HG02870 (cell line): ENCODE measurements at regions not wholly inside any gene's neighbourhood (a gene's known extent, or its start where the extent isn't known, plus 50 kb on each side); places are given as distances from the start of the nearest gene placed in this dataset.

ENCODE experiments used
- ATAC-seq: cut with Tn5 transposase; IDR thresholded peaks from one replicate; pipeline ENCODE4 v1.9.1; 2021; ENCODE audit warnings: mild to moderate bottlenecking, moderate library complexity; ENCODE audit not compliant: unreplicated experiment

GRCh38 chr17:70774339-70775117 lies 605.2 kb downstream of the KCNJ2 start:
- no peak for ATAC-seq

- no peak for ATAC-seq
These were observed 606.3 kb downstream of the KCNJ2 start for GRCh38 chr17:70775679-70776078.

DNA sequence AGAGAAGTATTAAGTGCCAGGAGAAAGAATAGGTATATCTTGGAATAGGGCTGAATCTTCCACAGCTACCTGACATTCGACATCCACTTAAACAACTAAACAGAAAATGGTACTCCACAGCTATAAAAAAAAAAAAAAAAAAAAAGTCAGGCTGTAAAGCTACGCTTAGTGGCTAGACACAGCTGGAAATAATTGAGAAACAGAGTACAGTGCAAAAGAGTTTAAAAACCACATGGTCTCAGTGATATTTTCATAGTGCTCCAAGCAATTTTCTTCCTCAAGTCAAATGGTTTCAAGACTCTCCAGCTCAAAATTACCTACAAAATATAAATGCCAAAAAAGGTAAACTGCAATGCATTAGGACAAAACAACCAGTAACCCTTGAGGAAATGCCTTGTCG lies 607.1 kb downstream of the KCNJ2 start:
- ATAC-seq, result no peak

DNA sequence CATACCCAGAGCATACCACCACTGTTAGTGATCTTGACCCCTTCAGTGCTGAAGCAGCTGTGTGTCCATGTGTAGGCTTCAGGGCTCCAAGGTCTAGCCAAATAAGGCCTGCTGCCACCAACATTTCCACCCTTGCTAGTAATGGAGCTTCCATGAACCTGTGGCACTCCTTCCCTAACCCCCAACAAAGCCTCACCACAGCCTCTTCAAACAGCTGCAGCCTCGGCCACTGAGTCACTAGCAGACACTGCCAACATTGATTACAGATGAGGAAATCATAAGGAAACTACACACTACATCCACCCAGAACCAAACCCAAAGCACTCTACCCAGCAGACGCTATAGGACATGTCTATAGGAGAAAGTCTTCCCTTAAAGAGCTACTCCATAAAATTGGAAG lies 610.7 kb downstream of the KCNJ2 start:
- no peak for ATAC-seq

GRCh38 chr17:70786081-70786480 lies 616.7 kb downstream of the KCNJ2 start:
- ATAC-seq, result no peak

- ATAC-seq, result no peak
These were observed 618.5 kb downstream of the KCNJ2 start for GRCh38 chr17:70787721-70788300.

GRCh38 chr17:70791748-70792443 lies 622.6 kb downstream of the KCNJ2 start:
- no peak for ATAC-seq

GRCh38 chr17:70794738-70795137 lies 625.4 kb downstream of the KCNJ2 start:
- no peak for ATAC-seq

DNA sequence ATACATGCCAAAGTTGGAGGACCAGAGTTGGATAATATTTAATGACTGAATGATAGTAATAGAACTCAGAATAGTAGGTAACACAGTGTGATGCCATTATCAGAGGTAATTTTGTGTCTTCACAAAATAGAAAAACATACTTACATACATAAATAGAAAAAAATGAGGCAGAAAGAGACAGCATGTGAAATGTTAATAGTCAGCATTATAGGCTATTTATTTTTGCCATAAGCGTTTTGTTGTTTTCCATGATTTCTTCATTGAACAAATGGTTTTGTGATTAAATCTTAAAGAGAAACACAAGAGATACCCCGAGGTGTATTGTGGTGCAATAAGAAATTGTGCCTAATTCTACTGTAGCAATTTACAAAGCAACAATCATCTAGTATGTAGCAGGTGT lies 626.3 kb downstream of the KCNJ2 start:
- no peak for ATAC-seq

GRCh38 chr17:70796757-70797156 lies 627.4 kb downstream of the KCNJ2 start:
- no peak for ATAC-seq

- ATAC-seq, result no peak
These were observed 627.8 kb downstream of the KCNJ2 start for GRCh38 chr17:70797166-70797565.

DNA sequence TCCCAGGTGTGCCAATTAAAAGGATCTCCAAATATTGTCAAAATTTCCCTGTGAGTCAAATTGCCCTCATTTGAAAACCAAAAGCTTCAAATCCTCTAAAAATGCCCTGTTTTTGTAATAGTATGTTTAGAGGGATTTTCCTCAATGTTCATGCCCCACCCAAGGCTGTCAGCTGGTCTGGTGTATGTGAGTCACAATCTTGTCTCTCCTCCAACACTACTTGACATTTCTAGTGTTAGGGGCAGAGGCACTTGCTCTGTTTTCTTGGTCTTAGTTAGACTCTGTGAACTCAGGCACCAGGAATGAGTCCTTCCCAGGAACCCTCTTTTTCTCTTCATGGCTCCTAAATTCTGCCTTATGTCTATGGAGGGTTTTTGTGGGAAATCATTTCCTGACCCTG lies 634.8 kb downstream of the KCNJ2 start:
- ATAC-seq, result no peak

DNA sequence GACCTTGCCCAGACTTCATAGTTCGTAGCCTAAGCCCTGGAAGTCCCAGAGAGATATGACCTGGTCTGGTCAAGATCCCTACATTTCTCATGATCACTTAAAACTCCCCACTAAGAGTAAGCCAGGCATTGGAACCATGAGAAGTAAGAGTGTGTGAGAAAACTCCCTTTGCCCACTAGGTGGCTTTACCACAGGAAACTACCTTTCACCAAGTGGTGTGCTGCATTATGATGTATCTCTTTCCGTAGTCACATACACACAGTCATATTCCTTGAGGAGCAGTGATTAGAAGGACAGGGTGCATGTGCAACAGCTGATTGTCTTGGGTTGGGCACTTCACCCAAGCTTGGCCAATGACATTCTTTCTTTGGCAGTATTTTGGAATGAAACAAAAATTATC lies 639.3 kb downstream of the KCNJ2 start:
- no peak for ATAC-seq

- no peak for ATAC-seq
These were observed 641.3 kb downstream of the KCNJ2 start for GRCh38 chr17:70810609-70811008.

DNA sequence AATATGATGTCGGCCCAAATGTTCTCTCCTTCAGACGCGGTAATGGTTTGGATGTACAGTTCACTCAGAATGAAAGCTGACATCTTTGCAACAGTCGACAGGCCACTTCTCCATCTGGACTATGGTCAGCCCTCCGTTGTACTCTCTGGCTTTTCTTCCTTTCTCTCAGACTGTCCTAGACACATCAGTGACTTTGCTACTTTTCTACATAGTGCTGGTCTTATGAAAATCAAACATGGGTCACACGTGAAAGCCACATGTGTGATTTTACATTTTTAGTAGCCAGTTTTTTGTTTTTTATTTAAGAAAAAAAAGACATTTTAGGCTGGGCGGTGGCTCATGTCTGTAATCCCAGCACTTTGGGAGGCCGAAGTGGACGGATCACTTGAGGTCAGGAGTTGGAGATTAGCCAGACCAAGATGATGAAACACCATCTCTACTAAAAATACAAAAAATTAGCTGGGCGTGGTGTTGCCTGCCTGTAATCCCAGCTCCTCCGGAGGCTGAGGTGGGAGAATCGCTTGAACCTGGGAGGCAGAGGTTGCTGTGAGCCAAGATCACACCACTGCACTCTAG lies 644.1 kb downstream of the KCNJ2 start:
- ATAC-seq, result no peak

DNA sequence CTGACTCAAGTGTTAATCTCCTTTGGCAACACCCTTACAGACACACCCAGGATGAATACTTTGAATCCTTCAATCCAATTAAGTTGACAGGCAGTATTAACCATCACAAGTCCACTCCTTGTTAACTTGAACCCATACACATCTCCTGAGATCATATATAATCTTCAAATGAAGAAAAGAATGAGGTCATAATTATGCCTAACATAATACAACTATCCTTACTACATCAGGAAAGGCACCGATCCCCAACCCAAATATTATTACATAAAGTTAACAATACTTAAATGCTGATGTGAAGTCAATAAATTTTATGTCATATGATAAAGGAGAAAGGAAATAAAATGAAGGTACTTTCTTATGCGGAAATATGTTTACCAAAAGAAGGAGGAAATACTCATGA lies 649.9 kb downstream of the KCNJ2 start:
- no peak for ATAC-seq

DNA sequence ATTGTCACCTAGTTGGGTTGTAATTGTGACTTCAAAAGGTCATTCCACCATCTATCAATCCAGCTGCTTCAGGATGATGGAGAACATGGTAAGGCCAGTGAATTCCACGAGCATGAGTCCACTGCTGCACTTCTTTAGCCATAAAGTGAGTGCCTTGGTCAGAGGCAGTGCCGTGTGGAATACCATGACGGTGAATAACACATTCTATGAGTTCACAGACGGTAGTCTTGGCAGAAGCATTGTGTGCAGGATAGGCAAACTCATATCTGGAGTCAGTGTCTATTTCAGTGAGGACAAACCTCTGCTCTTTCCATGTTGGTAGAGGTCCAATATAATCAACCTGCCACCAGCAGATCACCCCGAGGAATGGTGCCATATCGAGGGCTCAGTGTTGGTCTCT lies 650.9 kb downstream of the KCNJ2 start:
- ATAC-seq, result no peak

- ATAC-seq, result no peak
These were observed 656.2 kb downstream of the KCNJ2 start for GRCh38 chr17:70825321-70826125.

GRCh38 chr17:70829876-70830275 lies 660.5 kb downstream of the KCNJ2 start:
- no peak for ATAC-seq

GRCh38 chr17:70834039-70834438 lies 664.7 kb downstream of the KCNJ2 start:
- ATAC-seq, result no peak

DNA sequence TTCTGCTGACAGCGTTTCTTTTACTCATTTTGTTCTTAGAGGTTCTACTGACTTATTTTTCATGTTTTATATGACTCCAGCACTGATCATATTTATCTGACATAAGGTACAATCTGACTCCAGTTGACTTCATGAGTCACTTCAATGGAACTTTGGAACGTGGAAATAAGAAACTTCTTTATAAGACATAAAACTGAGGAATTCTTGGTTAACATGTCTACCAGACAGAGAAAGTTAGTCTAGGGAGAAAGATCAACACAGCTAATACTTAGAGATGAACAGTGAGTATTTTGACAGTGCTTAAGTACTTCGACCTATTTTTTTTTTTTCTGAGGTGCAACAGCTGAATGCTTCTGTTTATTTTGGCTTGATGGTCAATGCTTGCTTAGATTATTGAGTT lies 679.5 kb downstream of the KCNJ2 start:
- no peak for ATAC-seq
